ENCODE measurements at regions not wholly inside any gene's neighbourhood (a gene's known extent, or its start where the extent isn't known, plus 50 kb on each side); places are given as distances from the start of the nearest gene placed in this dataset.

GRCh38 chr6:82619573-82619972, 256.0 kb downstream of the TPBG start:
- Histone ChIP-seq H3K4me1 (ENCODE audit: control insufficient read depth, extremely low read depth, insufficient read depth, low read length) (no peaks in the 10 kb centered on the region), H3K9ac (ENCODE audit: control insufficient read depth, extremely low read depth, insufficient read depth, low read length) (no peak overlapping the region), H3K36me3 (ENCODE audit: control insufficient read depth in 2 of 2, extremely low read depth in 1 of 2, insufficient read depth in 2 of 2, low read length in 2 of 2) (no peaks in the 10 kb centered on the region), H3K27me3 (ENCODE audit: control insufficient read depth, extremely low read depth, insufficient read depth, low read length) (no peaks in the 10 kb centered on the region), H3K9me3 (ENCODE audit: control insufficient read depth, low read depth, low read length) (no peaks in the 10 kb centered on the region), H4K20me1 (ENCODE audit: control insufficient read depth, extremely low read depth, insufficient read depth, low read length) (no peaks in the 10 kb centered on the region), H3K9me1 (ENCODE audit: control insufficient read depth, extremely low read depth, insufficient read depth, low read length) (no peaks in the 10 kb centered on the region), H3K79me2 (ENCODE audit: control insufficient read depth, insufficient read depth, low read length) (no peaks in the 10 kb centered on the region), H3K4me2 (ENCODE audit: control insufficient read depth, extremely low read depth, insufficient read depth, low read depth, low read length) (no peak overlapping the region), H3K27ac (ENCODE audit: control insufficient read depth, insufficient read depth, low read length) (no peak overlapping the region), H2AFZ (ENCODE audit: control insufficient read depth, low read length) (no peak overlapping the region), H3K4me3 (ENCODE audit: control insufficient read depth in 2 of 3, extremely low read depth in 1 of 3, insufficient read depth in 2 of 3, low read depth in 1 of 3, low read length in 3 of 3) (no peak overlapping the region)
- TF ChIP-seq EZH2 (IDR thresholded peaks at IDR 0.05; ENCODE audit: low read length) = no peak
- TF ChIP-seq CTCF (optimal IDR thresholded peaks at IDR 0.05 in 1 of 3, IDR thresholded peaks at IDR 0.05 in 1 of 3, conservative IDR thresholded peaks at IDR 0.05 in 1 of 3; ENCODE audit: extremely low read depth in 1 of 3, insufficient read depth in 2 of 3, low read length in 3 of 3) = no peak
- FAIRE-seq (no peak), DNase-seq (ENCODE audit: low read depth, low spot score) (no peak)
- dilution Hi-C loops (cut with MboI; ENCODE audit: extremely low pct_ligation_motif_present, low sequenced_read_pairs) = no loop called here

DNA sequence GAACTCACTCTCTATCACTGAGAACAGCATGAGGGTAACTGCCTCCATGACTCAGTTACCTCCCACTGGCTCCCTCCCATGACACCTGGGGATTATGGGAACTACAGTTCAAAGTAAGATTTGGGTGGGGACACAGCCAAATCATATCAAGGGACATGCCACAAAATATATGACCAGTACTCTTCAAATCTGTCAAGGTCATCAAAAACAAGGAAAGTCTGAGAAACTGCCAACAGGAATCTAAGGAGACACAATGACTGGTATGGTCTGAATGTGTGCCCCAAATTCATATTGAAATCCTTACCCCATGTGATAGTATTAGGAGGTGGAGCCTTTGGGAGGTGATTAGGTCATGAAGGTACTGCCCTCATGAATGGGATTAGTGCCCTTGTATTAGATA, 258.8 kb downstream of the TPBG start:
- H3K9me1 ChIP-seq (ENCODE audit: control insufficient read depth, extremely low read depth, insufficient read depth, low read length) = no peaks in the 10 kb centered on the region
- H3K4me2 ChIP-seq (ENCODE audit: control insufficient read depth, extremely low read depth, insufficient read depth, low read depth, low read length) = no peak overlapping the region
- no peaks in the 10 kb centered on the region for H3K27me3 ChIP-seq (ENCODE audit: control insufficient read depth, extremely low read depth, insufficient read depth, low read length)
- H3K9me3 ChIP-seq (ENCODE audit: control insufficient read depth, low read depth, low read length) = no peaks in the 10 kb centered on the region
- H3K4me1 ChIP-seq (ENCODE audit: control insufficient read depth, extremely low read depth, insufficient read depth, low read length) = no peaks in the 10 kb centered on the region
- no peaks in the 10 kb centered on the region for H3K79me2 ChIP-seq (ENCODE audit: control insufficient read depth, insufficient read depth, low read length)
- no peaks in the 10 kb centered on the region for H3K36me3 ChIP-seq (ENCODE audit: control insufficient read depth in 2 of 2, extremely low read depth in 1 of 2, insufficient read depth in 2 of 2, low read length in 2 of 2)
- H3K9ac ChIP-seq (ENCODE audit: control insufficient read depth, extremely low read depth, insufficient read depth, low read length) = no peak overlapping the region
- H2AFZ ChIP-seq (ENCODE audit: control insufficient read depth, low read length) = no peak overlapping the region
- H3K4me3 ChIP-seq (ENCODE audit: control insufficient read depth in 2 of 3, extremely low read depth in 1 of 3, insufficient read depth in 2 of 3, low read depth in 1 of 3, low read length in 3 of 3) = no peak overlapping the region
- TF ChIP-seq CTCF (optimal IDR thresholded peaks at IDR 0.05 in 1 of 3, IDR thresholded peaks at IDR 0.05 in 1 of 3, conservative IDR thresholded peaks at IDR 0.05 in 1 of 3; ENCODE audit: extremely low read depth in 1 of 3, insufficient read depth in 2 of 3, low read length in 3 of 3) (no peak), EZH2 (IDR thresholded peaks at IDR 0.05; ENCODE audit: low read length) (no peak)
- DNase-seq (ENCODE audit: low read depth, low spot score) = no peak
- no peaks in the 10 kb centered on the region for H4K20me1 ChIP-seq (ENCODE audit: control insufficient read depth, extremely low read depth, insufficient read depth, low read length)
- H3K27ac ChIP-seq (ENCODE audit: control insufficient read depth, insufficient read depth, low read length) = no peak overlapping the region
- no peak for FAIRE-seq
- dilution Hi-C loops (cut with MboI; ENCODE audit: extremely low pct_ligation_motif_present, low sequenced_read_pairs) = no loop called here

Measured in keratinocyte (primary cell).